Fibroblast of lung (primary cell): ENCODE measurements at regions not wholly inside any gene's neighbourhood (a gene's known extent, or its start where the extent isn't known, plus 50 kb on each side); places are given as distances from the start of the nearest gene placed in this dataset.

ENCODE experiments used
- DNase-seq, 2 donors: peaks; one replicate each; pipeline versions ENCODE4 v3.0.0 to v3.0.0-alpha.2; 2010; ENCODE audit warnings: low read depth in 2 of 2
- H2AFZ ChIP-seq: 2 replicates; pipeline ENCODE4 v1.5.1; 2012; ENCODE audit warnings: low read length, control low read depth, inconsistent platforms
- H3K27ac ChIP-seq: 2 replicates; pipeline ENCODE4 v1.5.1; 2011; ENCODE audit warnings: low read length, control low read depth; ENCODE audit not compliant: insufficient read depth
- H3K27me3 ChIP-seq: 2 replicates; pipeline ENCODE4 v1.5.1; 2011; ENCODE audit warnings: mild to moderate bottlenecking, low read length; ENCODE audit not compliant: control insufficient read depth, insufficient read depth
- H3K36me3 ChIP-seq: 2 replicates; pipeline ENCODE4 v1.5.1; 2011; ENCODE audit warnings: low read length; ENCODE audit not compliant: control insufficient read depth, insufficient read depth
- H3K4me1 ChIP-seq: 2 replicates; pipeline ENCODE4 v1.5.1; 2011; ENCODE audit warnings: low read length; ENCODE audit not compliant: control insufficient read depth, insufficient read depth; ENCODE audit errors: extremely low read depth
- H3K4me2 ChIP-seq: 2 replicates; pipeline ENCODE4 v1.5.1; 2011; ENCODE audit warnings: low read length, control low read depth; ENCODE audit not compliant: insufficient read depth; ENCODE audit errors: extremely low read depth
- H3K4me3 ChIP-seq, 4 experiments: fragments of 200-600 bp in 1 of 4; sonication (generic) in 1 of 4; replicated peaks in 1 of 4; 2 replicates each; pipeline ENCODE4 v1.5.1; 2011 to 2016; ENCODE audit warnings: low read length in 4 of 4, low read depth in 3 of 4, mild to moderate bottlenecking in 3 of 4, control low read depth in 2 of 4, inconsistent platforms in 1 of 4, mixed read lengths in 1 of 4; ENCODE audit not compliant: insufficient read depth in 1 of 4; ENCODE audit errors: control extremely low read depth in 1 of 4
- H3K79me2 ChIP-seq: 2 replicates; pipeline ENCODE4 v1.5.1; 2012; ENCODE audit warnings: mild to moderate bottlenecking, low read length, inconsistent platforms; ENCODE audit not compliant: control insufficient read depth, insufficient read depth
- H3K9ac ChIP-seq: 2 replicates; pipeline ENCODE4 v1.5.1; 2011; ENCODE audit warnings: mild to moderate bottlenecking, low read length, control low read depth; ENCODE audit not compliant: insufficient read depth
- H3K9me3 ChIP-seq: 2 replicates; pipeline ENCODE4 v1.5.1; 2012; ENCODE audit warnings: low read depth, low read length; ENCODE audit not compliant: control insufficient read depth, insufficient read depth
- H4K20me1 ChIP-seq: 2 replicates; pipeline ENCODE4 v1.5.1; 2011; ENCODE audit warnings: low read length; ENCODE audit not compliant: control insufficient read depth, insufficient read depth; ENCODE audit errors: extremely low read depth
- CTCF ChIP-seq, 2 donors: IDR thresholded peaks in 1 of 2; conservative IDR thresholded peaks in 1 of 2; 1 replicate in 1 of 2; 2 replicates in 1 of 2; pipeline ENCODE4 v1.5.1; 2011 to 2012; ENCODE audit warnings: low read length in 2 of 2, control low read depth in 1 of 2, inconsistent platforms in 1 of 2, low read depth in 1 of 2, mild to moderate bottlenecking in 1 of 2
- EZH2 ChIP-seq: IDR thresholded peaks from 2 replicates; pipeline ENCODE4 v1.5.1; 2012; ENCODE audit warnings: low read length, control low read depth, mild to moderate bottlenecking; ENCODE audit errors: missing control alignments

GRCh38 chr13:80477661-80478443, 136.9 kb upstream of the SPRY2 start:
- Histone ChIP-seq H3K4me3 (no peak overlapping the region), H3K4me2 (no peak overlapping the region), H3K79me2 (no peaks in the 10 kb centered on the region), H3K9me3 (no peaks in the 10 kb centered on the region), H3K36me3 (no peaks in the 10 kb centered on the region), H3K27me3 (no peaks in the 10 kb centered on the region), H2AFZ (no peak overlapping the region), H3K9ac (no peak overlapping the region), H4K20me1 (no peaks in the 10 kb centered on the region), H3K4me1 (no peaks in the 10 kb centered on the region), H3K27ac (no peak overlapping the region)
- no peak for TF ChIP-seq CTCF (conservative IDR thresholded peaks at IDR 0.05 in 1 of 2, IDR thresholded peaks at IDR 0.05 in 1 of 2; ENCODE audit: low read depth in 1 of 2, low read length in 2 of 2)
- no peak for TF ChIP-seq EZH2
- no peak for DNase-seq

- H3K79me2 ChIP-seq: no peaks in the 10 kb centered on the region
- no peak overlapping the region for H2AFZ ChIP-seq
- no peak overlapping the region for H3K27ac ChIP-seq
- no peaks in the 10 kb centered on the region for H3K36me3 ChIP-seq
- H3K9ac ChIP-seq: no peak overlapping the region
- TF ChIP-seq EZH2: no peak
- TF ChIP-seq CTCF (conservative IDR thresholded peaks at IDR 0.05 in 1 of 2, IDR thresholded peaks at IDR 0.05 in 1 of 2; ENCODE audit: low read depth in 1 of 2, low read length in 2 of 2): no peak
- H3K9me3 ChIP-seq: no peaks in the 10 kb centered on the region
- H3K4me2 ChIP-seq: no peak overlapping the region
- H3K27me3 ChIP-seq: no peaks in the 10 kb centered on the region
- no peaks in the 10 kb centered on the region for H3K4me1 ChIP-seq
- H3K4me3 ChIP-seq: no peak overlapping the region
- no peak for DNase-seq
- H4K20me1 ChIP-seq: no peaks in the 10 kb centered on the region
These were observed 136.0 kb upstream of the SPRY2 start for GRCh38 chr13:80476953-80477352.

- DNase-seq: no peak
- no peaks in the 10 kb centered on the region for H3K79me2 ChIP-seq
- no peaks in the 10 kb centered on the region for H3K9me3 ChIP-seq
- no peaks in the 10 kb centered on the region for H4K20me1 ChIP-seq
- H3K4me1 ChIP-seq: no peaks in the 10 kb centered on the region
- no peak for TF ChIP-seq CTCF (conservative IDR thresholded peaks at IDR 0.05 in 1 of 2, IDR thresholded peaks at IDR 0.05 in 1 of 2; ENCODE audit: low read depth in 1 of 2, low read length in 2 of 2)
- TF ChIP-seq EZH2: no peak
- no peak overlapping the region for H3K27ac ChIP-seq
- no peak overlapping the region for H2AFZ ChIP-seq
- H3K36me3 ChIP-seq: no peaks in the 10 kb centered on the region
- no peak overlapping the region for H3K9ac ChIP-seq
- no peak overlapping the region for H3K4me3 ChIP-seq
- no peaks in the 10 kb centered on the region for H3K27me3 ChIP-seq
- H3K4me2 ChIP-seq: no peak overlapping the region
These were observed 134.8 kb upstream of the SPRY2 start for GRCh38 chr13:80475718-80476117.
